ENCODE measurements at regions not wholly inside any gene's neighbourhood (a gene's known extent, or its start where the extent isn't known, plus 50 kb on each side); places are given as distances from the start of the nearest gene placed in this dataset.

DNA sequence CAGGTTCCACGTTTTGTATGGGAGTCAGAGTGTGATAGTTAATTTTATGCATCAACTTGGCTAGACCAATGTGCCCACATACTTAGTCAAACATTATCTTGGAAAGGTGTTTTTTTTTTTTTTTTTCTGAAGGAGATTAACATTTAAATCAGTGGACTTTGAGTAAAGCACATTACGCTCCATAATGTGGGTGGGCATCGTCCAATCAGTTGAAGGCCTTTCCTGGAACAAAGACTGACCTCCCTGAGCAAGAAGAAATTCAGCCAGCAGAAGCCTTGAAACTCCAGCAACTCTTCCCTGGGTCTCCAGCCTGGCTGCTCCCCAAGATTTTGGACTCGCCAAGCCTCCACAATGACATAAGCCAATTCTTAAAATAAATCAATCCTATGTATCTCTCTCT lies 711.4 kb downstream of the MTRR start:
- DNase-seq, result no peak

DNA sequence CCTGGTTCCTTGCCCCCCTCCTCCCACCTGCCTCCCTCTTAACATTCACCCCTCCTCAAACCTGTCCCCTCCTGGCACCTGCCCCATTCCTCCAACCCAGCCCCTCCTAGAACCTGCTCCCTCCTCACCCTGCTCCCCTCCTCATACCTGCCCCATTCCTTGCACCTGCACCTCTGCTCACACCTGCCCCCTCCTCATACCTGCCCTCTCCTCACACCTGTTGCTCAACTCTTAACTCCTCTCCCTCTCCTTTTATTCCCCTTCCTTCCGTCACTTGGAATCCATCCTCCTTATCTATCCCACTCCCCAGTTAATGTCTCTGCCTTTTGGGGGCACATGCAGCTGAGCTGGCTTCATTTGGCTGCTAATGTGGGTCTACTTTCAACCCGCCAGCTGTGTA lies 712.1 kb downstream of the MTRR start:
- DNase-seq, result no peak

DNA sequence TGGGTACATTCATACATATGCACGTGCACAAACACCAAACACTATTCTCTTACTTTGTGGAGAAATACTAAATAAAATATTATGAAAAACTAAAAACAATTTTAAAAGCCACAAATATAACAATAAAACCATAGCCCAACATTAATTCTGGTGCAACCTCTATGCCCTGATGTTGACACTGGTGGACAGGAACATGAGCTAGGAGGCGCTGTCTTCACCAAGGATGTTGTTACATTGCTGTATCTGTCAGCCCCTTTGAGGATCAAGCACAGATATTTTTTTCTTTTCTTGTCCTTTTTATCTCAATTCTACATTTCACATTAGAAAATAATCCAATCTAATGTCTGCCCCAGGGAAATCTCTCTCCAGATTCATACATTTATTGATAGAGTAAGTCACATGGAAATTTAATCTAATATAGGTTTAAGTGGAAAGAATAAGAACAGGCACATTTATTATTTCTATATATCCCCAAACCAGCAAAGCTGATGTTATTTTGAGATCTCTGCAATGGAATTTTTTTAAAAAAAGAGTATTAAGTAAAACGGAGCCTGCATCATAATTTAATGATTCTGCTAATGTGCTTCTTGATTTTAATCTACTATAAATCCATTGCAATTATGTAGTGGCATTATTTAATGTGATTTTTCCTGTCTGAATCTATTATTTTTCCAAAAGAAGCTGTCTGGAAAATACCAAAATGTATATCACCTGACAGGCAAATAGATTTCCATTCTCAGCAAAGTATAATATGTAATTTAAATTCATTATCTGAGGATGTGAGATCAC lies 716.5 kb downstream of the MTRR start:
- DNase-seq, result no peak

DNA sequence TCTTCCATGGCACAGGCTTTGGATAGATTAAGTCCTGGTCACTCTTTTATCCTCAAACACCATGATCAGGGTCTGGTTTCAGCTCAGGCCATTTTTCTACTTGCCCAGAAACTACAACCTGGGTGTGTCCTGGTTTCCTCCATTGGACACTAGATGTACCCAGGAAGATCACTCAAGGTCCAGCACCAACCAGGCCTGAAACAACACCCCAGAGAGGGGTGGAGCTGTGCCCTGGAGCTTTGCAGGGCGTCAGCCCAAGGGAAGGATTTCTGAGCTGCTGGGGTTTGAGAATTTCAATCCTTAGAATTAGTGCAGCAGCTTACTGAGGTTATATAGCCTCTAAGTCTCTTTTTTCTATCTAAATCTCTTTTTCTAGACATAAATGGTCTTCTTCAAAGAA lies 722.0 kb downstream of the MTRR start:
- no peak for DNase-seq

DNA sequence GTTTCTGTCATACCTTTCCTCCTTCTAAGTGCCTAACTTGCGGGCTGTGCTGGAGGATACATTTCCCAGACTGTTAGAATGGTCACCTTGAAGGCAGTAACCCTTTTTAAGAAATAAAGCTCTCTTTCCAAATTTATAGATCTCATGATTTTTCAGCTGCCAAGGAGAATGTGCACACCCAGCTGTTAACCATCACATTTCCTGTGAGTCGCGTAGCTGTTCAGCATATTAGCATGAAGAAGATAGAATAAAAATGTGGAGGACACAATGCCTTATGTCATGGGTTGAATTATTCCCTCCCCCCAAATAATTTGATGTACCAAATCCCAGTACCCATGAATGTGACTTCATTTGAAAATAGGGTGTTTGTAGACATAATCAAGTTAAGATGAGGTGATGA lies 729.4 kb downstream of the MTRR start:
- no peak for DNase-seq

DNA sequence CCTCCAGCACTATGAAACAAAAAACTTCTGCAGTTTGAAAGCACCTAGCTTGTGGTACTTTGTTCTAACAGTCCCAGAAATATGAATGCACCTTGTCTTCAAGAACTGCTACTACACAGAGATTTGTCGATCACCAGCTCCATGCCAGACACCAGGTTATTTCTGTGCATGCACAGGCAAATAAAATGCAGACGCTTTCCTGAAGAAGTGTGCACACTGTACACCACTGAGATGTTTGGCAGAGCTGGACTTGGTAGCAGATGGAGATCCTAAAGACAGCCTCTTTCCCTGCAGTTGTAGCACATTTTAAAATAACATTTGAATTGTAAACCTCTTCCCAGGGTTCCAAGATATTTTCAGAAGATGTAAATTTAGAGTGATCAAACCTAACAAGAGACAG lies 730.0 kb downstream of the MTRR start:
- no peak for DNase-seq

DNA sequence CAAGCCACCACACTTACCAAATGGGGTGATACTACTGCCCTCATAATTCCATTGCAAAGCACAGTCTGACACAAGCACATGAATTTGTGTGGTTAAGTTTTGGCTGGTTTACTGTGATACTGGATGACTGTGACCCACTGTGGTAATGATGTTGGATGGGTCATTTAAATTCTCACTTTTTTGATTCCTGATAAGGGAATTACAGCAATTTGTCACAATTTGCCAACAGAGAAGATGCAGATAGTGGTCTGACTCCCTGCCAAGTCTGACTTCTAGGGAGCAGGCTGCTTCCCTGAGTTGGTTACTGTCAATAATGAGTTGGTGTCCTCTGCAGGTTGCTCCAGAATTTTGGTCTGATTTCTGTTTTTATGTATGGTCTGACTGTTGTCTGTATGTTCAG lies 731.9 kb downstream of the MTRR start:
- no peak for DNase-seq

DNA sequence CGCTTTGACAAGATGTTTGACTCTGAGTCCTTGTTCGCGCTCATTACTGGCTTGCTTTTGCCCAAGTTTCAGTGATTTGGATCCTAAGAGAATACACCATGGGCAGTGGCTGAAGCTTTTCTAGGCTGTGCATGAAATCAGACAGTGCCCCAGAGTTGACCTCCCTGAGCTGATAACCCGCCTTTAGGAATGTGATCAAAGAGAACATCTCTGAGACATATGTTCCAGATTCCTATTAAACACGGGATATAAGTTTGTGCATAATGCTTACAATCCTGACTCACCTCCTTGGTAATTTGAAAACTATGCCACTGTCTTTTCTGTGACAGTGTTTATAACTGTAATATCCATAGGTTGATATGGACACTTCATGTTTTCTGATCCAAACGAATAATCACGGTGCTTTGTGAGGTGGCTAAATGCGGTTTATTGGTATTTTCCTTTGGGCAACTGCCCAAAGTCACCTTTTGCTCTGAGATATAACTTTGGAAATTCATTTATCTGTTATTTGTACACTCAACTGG lies 732.9 kb downstream of the MTRR start:
- no peak for DNase-seq

DNA sequence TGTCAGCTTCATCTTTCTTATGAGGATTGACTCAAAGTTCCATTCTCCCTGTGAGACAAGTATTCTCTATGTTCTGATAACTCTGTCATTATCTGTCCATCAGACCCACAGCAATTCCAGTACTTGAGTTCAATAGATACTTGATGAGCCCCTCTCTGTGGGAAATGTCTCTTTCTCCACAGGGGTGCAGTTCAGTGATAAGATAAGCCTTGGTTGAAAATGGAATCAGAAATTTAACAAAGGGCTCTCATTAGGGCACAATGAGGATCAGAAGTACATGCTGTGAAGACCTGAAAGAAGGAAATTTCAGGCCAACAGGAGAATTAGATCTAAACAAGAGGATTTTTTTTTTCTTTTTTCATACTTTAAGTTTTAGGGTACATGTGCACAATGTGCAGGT lies 737.3 kb downstream of the MTRR start:
- no peak for DNase-seq

DNA sequence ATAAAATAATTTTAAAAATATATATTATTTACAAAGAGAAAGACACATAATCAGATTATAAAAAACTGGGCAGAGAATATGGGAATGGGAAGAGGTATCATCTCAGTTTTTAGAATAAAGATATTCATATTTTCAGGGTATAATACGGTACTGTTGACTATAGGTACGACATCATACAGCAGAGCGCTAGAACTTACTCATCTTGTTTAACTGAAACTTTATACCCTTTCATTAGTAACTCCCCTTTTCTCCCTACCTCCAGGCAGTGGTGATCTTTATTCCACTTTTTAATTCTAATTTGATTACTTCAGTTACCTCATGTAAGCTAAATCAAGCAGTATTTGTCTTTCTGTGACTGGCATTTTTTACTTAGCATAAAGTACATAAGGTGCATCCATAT lies 742.1 kb downstream of the MTRR start:
- no peak for DNase-seq

DNA sequence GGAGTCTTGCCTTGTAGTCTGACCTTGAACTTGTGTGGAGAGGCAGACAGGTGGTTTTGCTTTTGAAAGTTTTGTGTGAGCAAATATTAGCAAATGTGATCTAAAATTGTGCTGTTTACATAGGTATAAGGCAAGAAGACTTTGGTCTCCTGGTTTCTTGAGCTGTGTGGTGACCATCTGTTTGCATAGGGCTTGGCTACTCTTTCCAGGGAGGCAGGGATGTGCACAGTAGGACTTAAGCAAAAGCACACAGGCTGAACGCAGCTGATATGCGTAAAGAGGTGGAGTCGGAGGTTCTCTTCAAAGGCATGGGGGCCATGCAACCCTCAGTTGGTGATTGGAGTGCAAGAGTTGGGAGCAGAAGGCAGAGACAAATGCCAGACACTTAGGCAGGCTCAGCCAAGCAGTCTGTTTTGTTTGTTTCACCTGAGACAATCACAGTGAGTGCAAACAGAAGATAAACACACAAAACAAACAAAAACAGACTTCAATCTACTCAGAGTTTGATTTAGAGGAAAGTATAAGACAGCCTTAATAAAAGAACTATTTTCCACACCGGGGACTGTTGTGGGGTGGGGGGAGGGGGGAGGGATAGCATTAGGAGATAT lies 744.2 kb downstream of the MTRR start:
- no peak for DNase-seq

DNA sequence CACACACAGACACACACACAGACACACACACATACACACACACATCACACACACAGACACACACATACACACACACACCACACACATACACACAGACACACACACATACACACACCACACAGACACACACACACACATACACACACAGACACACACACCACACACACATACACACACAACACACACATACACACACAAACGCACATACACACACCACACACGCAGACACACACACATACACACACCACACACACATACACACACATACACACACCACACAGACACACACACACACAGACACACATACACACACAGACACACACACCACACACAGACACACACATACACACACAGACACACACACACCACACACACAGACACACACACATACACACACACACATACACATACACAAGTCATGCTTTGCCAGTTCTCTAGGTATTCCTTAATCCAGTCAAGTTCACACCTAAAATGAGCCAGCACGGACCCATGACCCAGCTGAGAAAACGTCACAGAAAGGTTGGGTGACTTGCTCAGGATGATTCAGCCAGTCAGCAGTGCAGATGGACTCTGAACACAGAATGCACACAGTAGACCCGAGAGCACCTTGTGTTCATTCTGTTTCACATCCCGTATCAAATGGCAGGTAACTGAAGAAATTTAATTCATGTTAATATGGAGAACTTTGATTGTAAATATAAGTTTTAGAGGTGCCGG lies 746.4 kb downstream of the MTRR start:
- no peak for DNase-seq

DNA sequence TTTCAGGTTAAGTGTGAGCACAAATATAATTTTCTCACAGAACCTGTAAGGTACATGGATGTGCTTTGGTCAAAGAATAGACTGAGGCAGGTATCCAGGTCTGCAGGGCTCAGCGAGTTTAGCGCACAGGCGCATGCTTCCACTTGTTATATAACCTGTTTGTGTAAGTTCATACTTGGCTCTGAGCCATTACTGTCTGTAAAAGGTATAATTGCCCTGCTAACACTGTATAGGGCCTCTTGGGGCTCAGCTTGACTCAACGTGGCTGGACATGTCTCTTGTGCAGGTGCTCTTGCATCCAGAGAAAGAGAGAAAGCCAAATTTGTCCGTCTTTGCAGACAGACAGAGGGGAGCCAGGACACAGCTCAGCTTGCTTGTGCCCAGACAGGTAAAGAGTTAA lies 759.6 kb downstream of the MTRR start:
- DNase-seq, result peak; percentile 77

DNA sequence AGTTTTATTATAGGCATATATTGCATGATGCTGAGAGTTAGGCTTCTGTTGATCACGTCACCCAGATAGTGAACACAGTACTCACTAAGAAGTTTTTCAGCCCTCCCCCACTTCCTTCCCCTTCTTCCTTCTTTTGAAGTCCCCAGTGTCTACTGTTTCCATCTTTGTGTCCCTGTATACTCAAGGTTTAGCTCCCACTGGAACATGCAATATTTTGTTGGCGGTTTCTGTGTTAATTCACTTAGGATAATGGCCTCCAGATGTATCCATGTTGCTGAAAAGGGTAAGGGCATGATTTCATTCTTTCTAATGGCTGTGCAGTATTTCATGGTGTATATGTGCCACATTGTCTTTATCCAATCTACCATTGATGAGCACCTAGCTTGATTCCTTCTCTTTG lies 764.3 kb downstream of the MTRR start:
- DNase-seq, result no peak

DNA sequence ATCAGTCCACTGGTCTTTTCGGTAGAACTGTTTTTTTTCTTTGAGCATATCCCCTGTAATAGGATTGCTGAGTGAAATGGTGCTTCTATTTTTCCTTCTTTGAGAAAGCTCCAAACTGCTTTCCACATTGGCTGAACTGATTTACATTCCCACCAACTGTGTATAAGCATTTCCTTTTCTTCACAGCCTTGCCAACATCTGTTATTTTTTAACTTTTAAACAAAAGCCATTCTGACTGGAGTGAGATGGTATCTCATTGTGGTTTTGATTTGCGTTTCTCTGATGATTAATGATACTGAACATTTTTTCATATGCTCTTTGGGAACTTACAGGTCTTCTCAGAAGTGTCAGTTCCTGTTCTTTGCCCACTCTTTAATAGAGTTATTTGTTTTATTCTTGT lies 764.7 kb downstream of the MTRR start:
- no peak for DNase-seq

DNA sequence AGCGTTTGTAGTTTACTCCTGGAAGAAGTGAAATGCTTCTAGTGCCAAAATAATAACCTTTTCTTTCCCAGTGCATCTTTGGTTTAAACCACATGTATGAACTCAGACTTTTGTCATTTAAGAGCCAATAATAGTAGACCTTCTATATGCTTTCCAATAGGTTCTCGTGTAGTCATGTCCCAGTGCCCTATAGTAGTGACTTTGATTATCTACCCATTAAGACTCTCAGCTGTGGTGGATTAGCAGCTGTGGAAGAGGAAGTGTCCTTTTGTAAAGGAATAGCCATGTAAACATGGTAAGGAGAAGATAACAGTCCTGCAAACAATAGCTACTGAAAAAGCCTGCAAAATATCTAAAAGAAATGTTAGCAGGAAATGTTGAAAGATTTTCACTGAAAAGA lies 765.3 kb downstream of the MTRR start:
- no peak for DNase-seq

DNA sequence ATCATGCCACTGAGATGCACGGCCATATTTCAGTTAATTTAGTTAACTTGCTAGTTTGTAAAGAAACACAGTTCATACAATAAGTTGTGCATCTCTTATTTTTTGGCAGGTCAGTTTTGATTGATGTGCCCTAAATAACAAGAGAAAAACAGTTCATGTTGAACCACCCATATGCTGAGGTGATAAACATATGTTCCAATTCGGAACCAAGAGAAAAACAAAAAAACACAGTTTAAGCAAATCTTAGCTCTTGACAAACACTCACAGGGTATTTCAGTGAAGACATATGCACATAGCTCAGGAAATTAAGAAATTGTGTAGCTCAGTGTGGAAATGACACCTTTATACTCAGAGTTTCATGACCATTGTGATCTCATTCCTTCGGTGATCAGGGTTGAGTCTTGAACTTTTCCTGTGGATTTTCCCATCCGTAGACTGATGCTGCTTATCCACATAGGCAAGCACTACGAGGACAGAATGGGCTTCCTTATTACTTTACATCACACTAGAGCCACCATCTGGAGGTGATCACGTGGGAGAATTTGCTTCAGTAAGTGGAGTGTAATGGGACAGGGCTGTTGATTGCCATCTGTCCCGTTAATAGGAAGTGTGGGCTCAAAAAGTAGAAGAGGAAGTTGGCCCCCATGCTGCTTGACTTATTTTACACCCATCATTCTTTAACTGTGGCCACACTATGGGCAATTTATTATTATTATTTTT lies 773.0 kb downstream of the MTRR start:
- DNase-seq, result no peak

DNA sequence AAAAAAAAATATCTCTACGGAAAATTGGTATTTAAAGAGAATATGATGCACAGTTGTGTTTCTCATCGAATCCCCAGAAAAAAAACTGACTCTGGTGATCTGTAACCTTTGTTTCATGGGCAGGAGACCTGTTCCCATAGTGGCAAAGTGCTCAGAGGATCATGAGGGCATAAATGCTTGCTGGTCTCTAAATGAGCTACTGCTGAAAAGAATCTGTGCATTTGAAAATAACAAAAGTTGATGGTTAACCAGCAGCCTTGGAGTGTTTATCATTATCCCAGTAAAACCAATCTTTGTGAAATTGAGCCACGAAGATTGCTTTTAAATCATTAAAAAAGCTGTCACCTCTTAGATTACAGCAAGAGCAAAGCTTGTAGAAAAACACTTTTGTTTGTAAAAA lies 775.4 kb downstream of the MTRR start:
- no peak for DNase-seq

DNA sequence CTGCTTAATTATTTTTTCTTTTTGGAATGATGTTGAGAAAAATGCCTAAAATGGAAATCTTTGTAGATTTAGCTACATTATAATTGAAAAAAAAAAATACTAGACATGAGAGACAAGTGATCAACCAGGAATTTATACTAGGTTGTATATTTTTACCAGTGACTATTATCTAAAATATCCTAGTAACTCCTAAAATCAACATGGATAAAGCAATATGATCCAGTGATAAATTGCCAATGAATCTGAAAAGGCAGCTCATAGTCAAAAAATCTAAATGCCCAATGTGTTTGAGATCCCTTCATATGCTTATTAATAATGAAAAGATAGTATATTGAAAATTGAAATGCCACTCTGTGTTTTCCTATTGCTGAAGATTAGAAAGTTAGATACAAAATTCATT lies 778.2 kb downstream of the MTRR start:
- no peak for DNase-seq

DNA sequence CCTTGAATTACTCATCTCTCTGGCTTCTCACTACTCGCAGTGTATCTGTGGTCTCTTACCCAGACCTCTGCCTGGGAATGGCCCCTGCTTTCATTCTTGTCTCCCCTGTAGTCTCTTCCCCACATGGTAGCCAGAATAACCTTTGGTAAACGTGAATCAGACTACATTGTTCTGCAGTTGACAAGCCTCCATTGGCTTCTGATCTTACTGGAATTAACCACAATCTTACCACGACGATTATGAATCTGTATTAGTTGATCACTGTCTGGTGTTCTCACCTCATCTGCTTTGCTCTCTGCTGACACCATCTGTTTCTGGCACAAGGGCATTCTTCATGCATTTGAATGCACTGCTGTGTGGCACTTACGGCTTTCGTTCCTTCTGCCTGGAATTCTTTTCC lies 781.2 kb downstream of the MTRR start:
- DNase-seq, result no peak

DNA sequence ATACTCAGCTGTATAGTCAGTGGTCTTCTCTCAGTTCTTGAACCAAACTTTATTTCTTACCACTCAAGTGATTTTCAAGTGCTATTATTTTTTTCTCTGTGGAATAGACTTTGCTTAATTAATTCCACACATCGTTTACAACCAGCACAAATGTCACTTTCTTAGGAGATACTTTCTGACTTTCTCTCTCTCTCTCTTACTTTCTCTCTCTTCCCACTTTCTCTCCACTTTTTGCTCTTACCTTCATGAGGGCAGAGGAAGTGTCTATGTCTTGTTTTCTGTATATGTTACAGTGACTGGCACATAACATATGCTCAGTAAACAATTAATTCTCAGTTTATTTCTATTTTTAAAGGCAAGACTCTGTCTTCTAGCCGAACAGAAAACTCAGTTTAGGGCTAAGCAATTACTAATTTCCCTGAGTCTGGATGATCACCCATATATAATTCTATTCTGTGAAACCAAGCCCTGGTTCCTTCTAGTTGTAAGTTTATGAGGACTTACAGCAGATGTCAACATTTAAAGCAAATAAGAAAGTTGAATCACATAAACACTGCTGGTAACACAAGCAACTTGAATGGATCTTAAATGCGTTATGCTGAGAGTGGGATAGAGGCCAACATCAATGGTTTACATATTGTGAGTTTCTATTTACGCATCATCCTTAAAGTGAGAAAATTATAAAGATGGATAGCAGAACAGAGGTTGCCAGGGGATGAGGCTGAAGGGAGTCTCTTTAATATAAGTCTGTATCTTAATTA lies 791.4 kb downstream of the MTRR start:
- no peak for DNase-seq

DNA sequence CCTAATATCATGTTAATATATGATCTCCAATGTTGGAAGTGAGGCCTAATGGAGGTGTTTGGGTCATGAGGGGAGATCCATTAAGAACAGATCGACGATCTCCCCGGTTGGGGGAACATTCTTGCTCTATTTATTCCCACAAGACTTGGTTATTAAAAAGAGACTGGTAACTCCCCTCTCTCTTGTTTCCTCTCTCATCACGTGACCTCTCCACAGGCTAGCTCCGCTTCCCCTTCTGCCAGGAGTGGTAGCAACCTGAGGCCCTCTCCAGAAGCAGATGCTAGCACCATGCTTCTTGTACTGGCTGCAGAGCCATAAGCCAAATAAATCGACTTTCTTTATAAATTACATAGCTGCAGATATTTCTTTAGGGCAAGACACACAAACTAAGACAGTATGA lies 794.4 kb downstream of the MTRR start:
- DNase-seq, result no peak

DNA sequence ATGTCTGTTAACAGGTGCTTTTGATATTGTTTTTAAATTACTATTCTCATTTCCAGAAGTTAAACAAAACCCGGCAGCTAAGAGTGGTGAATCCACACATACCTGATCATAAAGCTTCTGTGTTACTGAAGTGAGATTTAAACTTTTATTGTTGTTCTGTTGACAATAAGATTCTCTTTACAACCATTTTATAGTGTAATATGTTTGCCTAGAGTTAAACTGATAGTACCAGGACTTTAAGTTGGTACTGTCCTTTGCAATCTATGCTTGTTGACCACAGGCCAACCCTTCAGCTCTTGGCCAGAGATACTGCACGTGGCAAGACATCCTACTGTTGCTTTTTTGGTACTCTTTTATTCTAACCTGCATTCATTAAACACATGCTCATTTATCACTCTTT lies 806.2 kb downstream of the MTRR start:
- no peak for DNase-seq

All from NCI-H1436 treated with DMSO at 0.1 percent for 48 hours (cell line).